ENCODE measurements at regions not wholly inside any gene's neighbourhood (a gene's known extent, or its start where the extent isn't known, plus 50 kb on each side); places are given as distances from the start of the nearest gene placed in this dataset.

GRCh38 chr5:133889271-133889905, 79.0 kb downstream of the C5orf15 start:
- TF ChIP-seq ZNF274 (IDR thresholded peaks at IDR 0.05; ENCODE audit: borderline replicate concordance, extremely low read depth, low read length) (no peak), KDM1A (IDR thresholded peaks at IDR 0.05; ENCODE audit: borderline replicate concordance, low read length) (no peak), SIX5 (IDR thresholded peaks at IDR 0.05; ENCODE audit: low read depth, low read length) (no peak), TCF12 (IDR thresholded peaks at IDR 0.05; ENCODE audit: low read depth, low read length) (no peak), CTCF (IDR thresholded peaks at IDR 0.05; ENCODE audit: control extremely low read depth in 1 of 3, insufficient read depth in 1 of 3, low read depth in 1 of 3, low read length in 3 of 3) (no peak), POLR2AphosphoS5 (IDR thresholded peaks at IDR 0.05; ENCODE audit: low read depth, low read length) (no peak), RXRA (IDR thresholded peaks at IDR 0.05; ENCODE audit: insufficient read depth, low read depth, low read length) (no peak), SP2 (IDR thresholded peaks at IDR 0.05; ENCODE audit: low read length) (no peak), CHD2 (IDR thresholded peaks at IDR 0.05; ENCODE audit: low read length) (no peak)
